ENCODE measurements at regions not wholly inside any gene's neighbourhood (a gene's known extent, or its start where the extent isn't known, plus 50 kb on each side); places are given as distances from the start of the nearest gene placed in this dataset.
"Not testable (repeated sequence)": the region's sequence is repeated elsewhere in the genome, so short reads cannot be mapped to it uniquely, and the experiment has no call there.

GRCh38 chr4:138446456-138446855 is 204.3 kb upstream of the SLC7A11 start:
- no peak overlapping the region for H3K4me3 ChIP-seq (ENCODE audit: low read depth, low read length)
- TF ChIP-seq, protein P1, sequence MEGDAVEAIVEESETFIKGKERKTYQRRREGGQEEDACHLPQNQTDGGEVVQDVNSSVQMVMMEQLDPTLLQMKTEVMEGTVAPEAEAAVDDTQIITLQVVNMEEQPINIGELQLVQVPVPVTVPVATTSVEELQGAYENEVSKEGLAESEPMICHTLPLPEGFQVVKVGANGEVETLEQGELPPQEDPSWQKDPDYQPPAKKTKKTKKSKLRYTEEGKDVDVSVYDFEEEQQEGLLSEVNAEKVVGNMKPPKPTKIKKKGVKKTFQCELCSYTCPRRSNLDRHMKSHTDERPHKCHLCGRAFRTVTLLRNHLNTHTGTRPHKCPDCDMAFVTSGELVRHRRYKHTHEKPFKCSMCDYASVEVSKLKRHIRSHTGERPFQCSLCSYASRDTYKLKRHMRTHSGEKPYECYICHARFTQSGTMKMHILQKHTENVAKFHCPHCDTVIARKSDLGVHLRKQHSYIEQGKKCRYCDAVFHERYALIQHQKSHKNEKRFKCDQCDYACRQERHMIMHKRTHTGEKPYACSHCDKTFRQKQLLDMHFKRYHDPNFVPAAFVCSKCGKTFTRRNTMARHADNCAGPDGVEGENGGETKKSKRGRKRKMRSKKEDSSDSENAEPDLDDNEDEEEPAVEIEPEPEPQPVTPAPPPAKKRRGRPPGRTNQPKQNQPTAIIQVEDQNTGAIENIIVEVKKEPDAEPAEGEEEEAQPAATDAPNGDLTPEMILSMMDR (IDR thresholded peaks at IDR 0.05; ENCODE audit: insufficient read depth, low read length, severe bottlenecking): no peak
- no peaks in the 10 kb centered on the region for H3K36me3 ChIP-seq (ENCODE audit: control insufficient read depth, insufficient read depth, low read length)
- DNase-seq (ENCODE audit: low read depth) (no peak), FAIRE-seq (no peak)
- H3K27me3 ChIP-seq (ENCODE audit: control insufficient read depth, insufficient read depth, low read length): no peaks in the 10 kb centered on the region

DNA sequence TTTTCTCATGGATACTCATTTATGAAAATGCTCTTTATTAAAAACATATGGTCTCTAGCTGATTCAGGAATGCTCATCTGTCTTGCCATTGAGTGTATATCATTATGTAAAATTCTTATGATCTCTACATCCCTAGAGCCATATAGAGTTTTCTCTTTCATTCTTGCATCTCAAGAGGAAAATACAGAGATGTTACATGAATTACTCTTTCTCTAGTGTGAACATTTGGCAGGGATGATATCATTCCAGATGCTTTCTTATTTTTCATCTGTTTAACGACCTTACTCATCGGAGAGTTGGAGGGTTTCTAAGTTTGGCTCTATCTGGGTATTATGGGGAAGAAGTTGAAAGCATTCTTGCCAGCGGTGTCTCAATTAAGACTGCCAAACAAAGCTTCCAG is 202.9 kb upstream of the SLC7A11 start:
- no peaks in the 10 kb centered on the region for H3K27me3 ChIP-seq (ENCODE audit: control insufficient read depth, insufficient read depth, low read length)
- no peaks in the 10 kb centered on the region for H3K36me3 ChIP-seq (ENCODE audit: control insufficient read depth, insufficient read depth, low read length)
- no peak for FAIRE-seq
- no peak overlapping the region for H3K4me3 ChIP-seq (ENCODE audit: low read depth, low read length)
- no peak for DNase-seq (ENCODE audit: low read depth)
- TF ChIP-seq, protein P1 (IDR thresholded peaks at IDR 0.05; ENCODE audit: insufficient read depth, low read length, severe bottlenecking): no peak

GRCh38 chr4:138444260-138444659 is 202.1 kb upstream of the SLC7A11 start:
- TF ChIP-seq, protein P1 (IDR thresholded peaks at IDR 0.05; ENCODE audit: insufficient read depth, low read length, severe bottlenecking): no peak
- no peak for FAIRE-seq
- no peak for DNase-seq (ENCODE audit: low read depth)
- Histone ChIP-seq H3K27me3 (ENCODE audit: control insufficient read depth, insufficient read depth, low read length) (no peaks in the 10 kb centered on the region), H3K36me3 (ENCODE audit: control insufficient read depth, insufficient read depth, low read length) (no peaks in the 10 kb centered on the region), H3K4me3 (ENCODE audit: low read depth, low read length) (no peak overlapping the region)

DNA sequence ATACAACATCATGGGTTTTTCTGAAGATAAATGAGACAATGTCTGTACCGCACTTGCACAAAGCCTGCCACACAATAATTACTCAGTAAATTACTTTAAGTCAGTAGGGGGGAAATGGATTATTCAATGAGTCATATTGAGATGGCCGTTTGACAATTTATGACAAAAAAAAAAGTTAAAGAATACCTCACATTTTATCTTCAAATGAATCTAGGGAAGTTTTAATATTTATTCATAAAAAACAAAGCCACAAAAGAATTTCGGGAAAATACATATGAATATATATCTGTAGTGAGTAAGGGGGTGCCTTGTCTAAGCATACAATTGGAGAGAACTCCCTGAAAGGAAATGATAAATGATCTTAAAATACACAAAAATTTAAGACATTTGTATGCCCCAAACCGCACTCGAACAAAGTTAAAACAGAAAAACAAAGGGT is 197.0 kb upstream of the SLC7A11 start:
- TF ChIP-seq, protein P1 (IDR thresholded peaks at IDR 0.05; ENCODE audit: insufficient read depth, low read length, severe bottlenecking): no peak
- FAIRE-seq (no peak), DNase-seq (ENCODE audit: low read depth) (no peak)

DNA sequence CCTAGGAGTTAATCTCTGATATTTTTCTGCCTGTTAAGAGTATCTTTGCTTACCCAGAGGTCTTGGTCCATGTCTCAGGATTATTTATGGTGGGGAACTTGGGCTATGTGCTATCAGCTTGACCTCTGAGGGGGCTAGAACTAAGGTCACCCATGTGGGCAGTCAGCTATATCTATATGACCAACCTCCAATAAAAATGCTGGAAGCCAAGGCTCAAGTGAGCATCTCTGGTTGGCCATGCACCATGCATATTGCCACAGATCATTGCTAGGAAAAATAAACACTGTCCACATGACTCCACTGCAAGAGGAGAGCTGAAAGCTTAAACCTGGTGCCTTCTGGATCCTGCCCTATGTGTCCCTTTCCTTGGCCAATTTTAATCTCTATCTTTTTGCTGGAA is 196.5 kb upstream of the SLC7A11 start:
- no peak for DNase-seq (ENCODE audit: low read depth)
- H3K4me3 ChIP-seq (ENCODE audit: low read depth, low read length): no peak overlapping the region
- H3K27me3 ChIP-seq (ENCODE audit: control insufficient read depth, insufficient read depth, low read length): no peaks in the 10 kb centered on the region
- no peaks in the 10 kb centered on the region for H3K36me3 ChIP-seq (ENCODE audit: control insufficient read depth, insufficient read depth, low read length)
- no peak for FAIRE-seq
- TF ChIP-seq, protein P1 (IDR thresholded peaks at IDR 0.05; ENCODE audit: insufficient read depth, low read length, severe bottlenecking): no peak

More for the DNA sequence above, 197.0 kb upstream of the SLC7A11 start:
- Histone ChIP-seq H3K27me3 (ENCODE audit: control insufficient read depth, insufficient read depth, low read length) (no peaks in the 10 kb centered on the region), H3K36me3 (ENCODE audit: control insufficient read depth, insufficient read depth, low read length) (no peaks in the 10 kb centered on the region), H3K4me3 (ENCODE audit: low read depth, low read length) (no peak overlapping the region)

DNA sequence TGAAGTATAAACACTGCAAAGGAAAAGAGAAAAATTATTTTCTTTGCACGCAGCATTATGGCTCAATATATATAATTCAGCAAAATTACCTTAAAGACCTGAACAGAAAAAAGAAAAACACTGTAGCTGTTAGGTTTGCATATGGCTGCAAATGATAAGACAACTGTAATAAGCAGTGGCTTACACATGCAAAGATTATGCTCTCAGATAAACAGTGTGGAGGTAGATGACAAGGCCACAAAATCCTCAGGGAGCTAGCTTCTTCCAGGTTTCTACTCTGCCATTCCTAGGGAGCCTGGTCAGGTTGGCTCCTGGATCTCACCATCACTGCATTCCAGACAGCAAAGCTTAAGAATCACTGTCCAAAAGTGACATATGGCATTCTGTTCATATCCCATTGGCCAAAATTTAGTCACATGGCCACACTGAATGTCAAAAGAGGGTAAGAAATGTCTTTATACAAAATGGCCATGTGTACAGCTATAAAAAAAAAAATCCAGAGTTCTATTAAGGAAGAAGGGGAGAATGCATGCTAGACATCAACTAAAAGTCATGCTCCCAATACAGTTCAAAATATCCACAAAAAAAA is 195.2 kb upstream of the SLC7A11 start:
- TF ChIP-seq, protein P1 (IDR thresholded peaks at IDR 0.05; ENCODE audit: insufficient read depth, low read length, severe bottlenecking): no peak
- Histone ChIP-seq H3K36me3 (ENCODE audit: control insufficient read depth, insufficient read depth, low read length) (no peaks in the 10 kb centered on the region), H3K4me3 (ENCODE audit: low read depth, low read length) (no peak overlapping the region), H3K27me3 (ENCODE audit: control insufficient read depth, insufficient read depth, low read length) (no peaks in the 10 kb centered on the region)
- DNase-seq (ENCODE audit: low read depth) (no peak), FAIRE-seq (no peak)

GRCh38 chr4:138435733-138436132 is 193.6 kb upstream of the SLC7A11 start:
- FAIRE-seq; H3K4me3 ChIP-seq (ENCODE audit: low read depth, low read length); H3K36me3 ChIP-seq (ENCODE audit: control insufficient read depth, insufficient read depth, low read length); H3K27me3 ChIP-seq (ENCODE audit: control insufficient read depth, insufficient read depth, low read length); DNase-seq (ENCODE audit: low read depth): not testable (repeated sequence)

DNA sequence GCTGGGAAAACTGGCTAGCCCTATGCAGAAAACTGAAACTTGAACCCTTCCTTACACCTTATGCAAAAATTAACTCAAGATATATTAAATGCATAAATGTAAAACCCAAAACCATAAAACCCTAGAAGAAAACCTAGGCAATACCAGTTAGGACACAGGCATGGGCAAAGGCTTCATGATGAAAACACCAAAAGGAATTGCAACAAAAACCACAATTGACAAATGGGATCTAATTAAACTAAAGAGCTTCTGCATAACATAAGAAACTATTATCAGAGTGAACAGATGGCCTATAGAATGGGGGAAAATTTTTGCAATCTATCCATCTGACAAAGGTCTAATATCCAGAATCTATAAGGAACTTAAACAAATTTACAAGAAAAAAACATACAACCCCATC is 192.9 kb upstream of the SLC7A11 start:
- H3K27me3 ChIP-seq (ENCODE audit: control insufficient read depth, insufficient read depth, low read length); H3K36me3 ChIP-seq (ENCODE audit: control insufficient read depth, insufficient read depth, low read length); FAIRE-seq; H3K4me3 ChIP-seq (ENCODE audit: low read depth, low read length); DNase-seq (ENCODE audit: low read depth): not testable (repeated sequence)
